ENCODE measurements at regions not wholly inside any gene's neighbourhood (a gene's known extent, or its start where the extent isn't known, plus 50 kb on each side); places are given as distances from the start of the nearest gene placed in this dataset.
"Not testable (repeated sequence)": the region's sequence is repeated elsewhere in the genome, so short reads cannot be mapped to it uniquely, and the experiment has no call there.

DNA sequence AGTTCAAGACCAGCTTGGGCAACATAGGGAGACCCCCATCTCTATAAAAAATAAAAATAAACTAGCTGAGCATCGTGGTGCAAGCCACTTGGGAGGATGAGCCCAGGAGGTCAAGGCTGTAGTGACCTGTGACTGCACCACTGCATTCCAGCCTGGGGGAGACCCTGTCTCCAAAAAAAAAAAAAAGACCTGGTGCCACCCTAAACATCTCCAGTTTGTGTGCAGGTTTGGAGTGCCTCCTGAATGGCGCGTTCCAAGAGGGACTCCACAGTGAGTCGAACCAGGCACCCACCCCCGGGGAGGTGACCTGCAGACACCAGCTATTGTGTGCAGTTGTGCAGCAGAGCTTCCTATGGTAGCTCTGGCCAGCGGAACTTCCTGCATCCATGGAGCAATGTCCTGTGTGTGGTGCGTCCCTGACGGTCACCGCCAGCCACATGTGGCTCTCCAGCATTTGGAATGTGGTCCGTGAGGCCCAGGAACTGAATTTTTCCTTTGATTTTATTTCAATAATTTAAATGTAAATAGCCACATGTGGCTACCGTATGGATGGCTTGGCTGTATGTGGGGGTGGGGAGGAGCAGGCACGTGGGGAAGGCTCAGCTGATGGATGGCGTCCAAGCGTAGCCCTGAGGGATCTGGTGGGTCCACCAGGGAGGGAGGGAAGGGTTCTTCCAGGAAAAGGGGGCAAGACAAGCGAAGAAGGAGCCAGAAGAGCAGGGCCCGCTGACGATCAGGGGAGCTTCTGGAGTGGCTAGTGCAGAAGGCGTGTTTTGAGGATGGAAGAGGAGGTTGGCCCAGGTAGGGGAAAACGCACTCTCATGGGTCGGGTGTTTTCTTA is 107.1 kb upstream of the GSE1 start:
- DNase-seq: no peak

- no peak for DNase-seq
Observed at GRCh38 chr16:85506635-85506911, 106.5 kb upstream of the GSE1 start.

DNA sequence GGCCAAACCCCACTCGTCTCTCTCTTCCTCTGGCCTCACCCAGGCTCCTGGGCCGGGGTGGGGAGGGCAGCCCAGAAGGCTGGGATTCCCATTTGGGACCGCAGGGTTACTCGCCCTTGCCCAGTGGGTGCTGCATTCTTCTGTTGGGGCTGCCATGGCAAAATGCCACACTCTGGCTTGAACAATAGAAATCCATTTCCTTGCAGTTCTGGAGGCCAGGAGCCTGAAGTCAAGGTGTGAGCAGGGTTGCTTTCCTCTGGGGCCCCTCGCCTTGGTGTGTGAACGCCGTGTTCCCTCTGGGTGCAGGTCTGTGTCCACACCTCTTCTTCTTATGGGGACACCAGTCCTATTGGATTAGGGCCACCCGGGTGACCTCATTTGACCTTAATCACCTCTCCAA is 105.8 kb upstream of the GSE1 start:
- DNase-seq: no peak

GRCh38 chr16:85508388-85508787 is 104.7 kb upstream of the GSE1 start:
- no peak for DNase-seq

DNA sequence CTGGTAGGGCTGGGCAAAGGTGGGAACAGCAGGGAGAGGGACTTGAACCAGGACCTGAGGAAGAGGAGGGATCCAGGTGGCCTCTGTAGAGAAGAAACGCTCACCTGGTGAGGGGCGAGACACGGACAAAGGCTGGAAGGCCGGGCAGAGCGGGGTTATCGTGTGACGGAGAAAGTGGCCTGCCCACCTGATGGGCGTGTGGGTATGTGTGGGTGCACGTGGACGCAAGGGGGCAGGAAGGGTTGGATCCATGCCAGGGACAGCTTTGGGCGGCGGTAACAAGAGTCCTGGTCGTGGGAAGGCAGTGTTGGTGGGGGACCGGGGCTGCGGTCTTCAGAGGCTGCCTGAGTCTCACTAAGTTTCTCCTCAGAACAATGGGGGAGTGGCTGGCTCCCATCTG is 104.1 kb upstream of the GSE1 start:
- no peak for DNase-seq

DNA sequence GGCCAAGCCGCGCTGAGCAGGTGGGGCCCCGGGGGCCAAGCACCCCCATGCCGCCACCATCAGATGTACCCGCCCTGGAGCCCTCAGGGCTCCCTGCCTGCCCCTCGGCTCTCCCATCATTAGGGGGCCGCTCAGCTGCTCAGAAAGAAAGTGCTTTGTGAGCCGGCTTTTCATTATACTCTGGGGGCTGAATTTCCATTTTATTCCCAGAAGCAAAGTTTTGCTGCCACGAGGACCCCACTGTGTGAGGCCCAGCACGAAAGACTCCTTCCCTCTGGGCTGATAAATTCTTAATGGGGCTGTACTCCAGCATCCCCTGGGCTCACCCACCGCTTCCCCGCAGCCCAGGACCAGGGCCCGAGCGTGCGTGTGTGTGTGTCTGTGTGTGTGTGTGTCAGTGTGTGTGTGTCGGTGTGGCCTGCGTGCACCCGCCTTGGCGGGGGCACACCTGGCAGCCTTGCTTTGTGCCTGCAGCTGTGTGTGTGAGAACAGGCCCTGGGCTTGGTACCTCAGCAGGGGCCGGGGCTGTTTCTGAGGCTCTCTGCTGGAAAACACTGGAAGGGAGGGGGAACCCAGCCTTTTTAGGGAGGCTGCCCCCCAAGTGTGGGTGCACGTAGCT is 103.0 kb upstream of the GSE1 start:
- no peak for DNase-seq

DNA sequence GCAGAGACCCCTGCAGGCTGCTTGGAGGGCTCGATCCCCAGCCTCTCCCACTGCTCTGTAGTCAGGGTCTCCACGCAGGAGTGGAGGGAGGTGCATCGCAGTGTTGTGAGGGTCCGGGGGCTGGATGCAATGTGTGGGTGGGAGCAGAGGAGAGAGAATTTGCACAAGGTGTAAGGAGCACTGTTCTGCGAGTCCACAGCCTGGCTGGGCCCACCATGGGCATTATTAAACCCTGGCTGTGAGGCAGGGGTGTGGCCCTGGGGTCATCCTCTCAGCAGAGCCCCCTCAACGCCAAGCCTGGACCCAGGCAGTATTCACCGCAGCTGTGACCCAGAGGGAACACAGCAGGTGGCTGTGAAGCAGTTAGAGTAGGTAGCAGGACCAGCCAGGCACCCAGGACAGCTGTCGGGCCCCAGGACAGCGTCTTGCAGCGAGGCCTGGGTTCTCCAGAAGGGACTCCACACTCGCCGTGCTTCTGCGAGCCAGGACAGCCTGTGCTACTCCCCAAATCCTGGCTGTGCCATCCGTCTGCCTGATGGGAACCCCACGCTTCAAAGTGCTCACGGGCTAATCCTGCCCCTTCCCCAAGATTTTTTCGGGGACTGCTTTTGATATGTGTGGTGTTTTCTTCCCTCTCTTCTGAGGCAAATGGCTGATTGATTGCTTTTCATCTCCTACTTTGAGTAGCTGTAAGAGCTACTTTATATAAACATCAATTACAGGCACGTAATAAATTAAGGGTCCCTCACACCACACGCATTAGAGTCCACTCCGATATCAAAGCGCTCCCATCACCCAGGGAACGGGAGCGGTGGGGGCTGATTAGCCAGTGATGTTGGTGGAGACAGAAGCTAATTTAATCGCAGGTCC is 100.9 kb upstream of the GSE1 start:
- DNase-seq: no peak

GRCh38 chr16:85512808-85513115 is 100.4 kb upstream of the GSE1 start:
- DNase-seq: no peak

DNA sequence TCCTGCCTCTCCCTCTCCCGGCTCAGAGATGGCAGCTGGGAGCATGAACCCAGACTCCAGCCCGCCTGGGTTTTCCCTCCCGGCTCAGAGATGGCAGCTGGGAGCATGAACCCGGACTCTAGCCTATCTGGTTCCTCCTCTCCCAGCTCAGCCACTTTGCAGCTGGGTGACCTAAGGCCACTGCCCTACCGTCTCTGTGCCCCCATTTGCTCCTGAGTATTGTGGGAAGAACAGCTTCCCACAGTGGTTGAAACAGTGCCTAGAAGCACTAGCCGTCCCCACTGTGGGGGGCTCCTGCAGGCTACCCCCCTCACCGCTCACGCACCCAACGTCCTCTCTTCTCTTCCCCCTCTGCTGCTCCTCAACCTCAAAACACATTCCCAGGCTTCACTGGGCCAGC is 99.9 kb upstream of the GSE1 start:
- no peak for DNase-seq

DNA sequence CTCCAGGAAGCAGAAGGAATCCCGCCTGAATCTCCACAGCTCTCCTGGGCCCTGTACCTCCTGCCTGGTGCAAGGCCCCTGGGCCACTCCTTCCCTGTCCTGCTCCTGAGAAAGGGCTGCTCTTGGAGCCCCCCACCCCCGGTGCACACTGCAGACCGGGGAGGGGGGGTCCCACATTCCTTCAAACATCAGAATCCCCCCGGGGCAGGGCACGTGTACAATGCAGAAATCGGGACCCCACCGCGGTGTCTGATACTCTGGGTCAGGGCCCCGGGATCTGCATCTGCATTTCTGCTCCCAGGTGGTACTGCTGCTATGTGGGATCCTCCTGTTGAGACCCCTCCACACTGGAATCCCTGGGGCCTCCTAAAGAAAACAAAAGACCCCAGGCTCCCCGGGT is 99.5 kb upstream of the GSE1 start:
- DNase-seq: no peak

- DNase-seq: no peak
Observed at GRCh38 chr16:85514295-85514597, 98.9 kb upstream of the GSE1 start.

DNA sequence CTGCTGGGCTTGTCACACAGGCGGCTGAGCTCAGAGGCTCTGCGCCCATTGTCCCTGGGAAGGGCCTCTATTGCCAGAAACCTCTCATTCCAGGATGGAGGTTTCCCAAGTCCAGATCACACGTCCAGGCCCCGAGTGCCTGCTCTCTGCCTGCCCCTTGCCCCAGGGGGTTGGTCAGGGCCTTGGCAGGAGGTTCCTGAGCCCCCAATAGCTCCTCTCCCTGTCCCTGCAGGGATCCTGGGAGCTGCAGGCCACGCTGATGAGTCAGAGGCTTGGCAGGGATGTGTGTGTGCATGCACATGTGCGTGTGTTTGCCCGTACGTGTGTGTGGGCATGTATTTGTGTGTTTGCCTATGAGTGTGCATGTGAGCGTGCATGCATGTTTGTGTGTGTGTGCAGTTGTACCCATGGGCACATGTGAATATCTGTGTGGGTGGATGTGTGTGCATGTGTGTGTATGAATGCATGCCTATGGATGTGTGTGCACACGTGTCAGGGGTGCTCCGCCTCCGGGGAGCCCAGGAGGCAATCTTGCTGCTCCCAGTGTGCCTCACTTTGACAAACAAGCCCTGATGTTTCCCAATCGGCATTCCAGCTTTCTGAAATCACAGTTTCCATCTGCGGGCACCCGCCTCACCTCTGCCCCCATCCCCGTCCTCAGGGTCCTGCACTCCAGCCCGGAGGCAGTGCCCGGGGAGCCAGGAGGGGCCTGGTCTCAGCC is 98.4 kb upstream of the GSE1 start:
- no peak for DNase-seq

DNA sequence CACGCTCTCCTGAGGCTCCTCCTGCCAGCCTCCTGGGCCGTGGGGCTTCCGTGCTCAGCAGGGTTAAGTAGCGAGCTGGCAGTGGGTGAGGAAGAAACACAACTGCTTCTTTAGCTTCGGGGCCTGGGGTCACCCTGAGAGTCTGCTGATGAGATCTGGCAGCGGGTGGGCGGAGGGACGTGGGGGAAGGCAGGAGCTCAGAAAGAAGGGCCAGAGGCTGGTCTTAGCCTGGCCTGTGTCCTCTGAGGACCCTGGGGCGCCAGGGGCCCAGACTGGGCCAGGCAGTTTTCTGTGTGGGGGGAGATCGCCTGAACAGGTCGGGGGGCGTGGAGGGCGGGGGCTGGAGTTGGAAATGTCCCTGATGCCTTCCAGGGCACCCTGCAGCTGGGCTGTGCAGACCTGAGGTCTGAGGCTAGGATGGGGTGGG is 97.8 kb upstream of the GSE1 start:
- no peak for DNase-seq

- no peak for DNase-seq
Observed at GRCh38 chr16:85515830-85516397, 97.2 kb upstream of the GSE1 start.

- DNase-seq: no peak
Observed at GRCh38 chr16:85517154-85517553, 96.0 kb upstream of the GSE1 start.

- DNase-seq: no peak
Observed at GRCh38 chr16:85517563-85518179, 95.5 kb upstream of the GSE1 start.

DNA sequence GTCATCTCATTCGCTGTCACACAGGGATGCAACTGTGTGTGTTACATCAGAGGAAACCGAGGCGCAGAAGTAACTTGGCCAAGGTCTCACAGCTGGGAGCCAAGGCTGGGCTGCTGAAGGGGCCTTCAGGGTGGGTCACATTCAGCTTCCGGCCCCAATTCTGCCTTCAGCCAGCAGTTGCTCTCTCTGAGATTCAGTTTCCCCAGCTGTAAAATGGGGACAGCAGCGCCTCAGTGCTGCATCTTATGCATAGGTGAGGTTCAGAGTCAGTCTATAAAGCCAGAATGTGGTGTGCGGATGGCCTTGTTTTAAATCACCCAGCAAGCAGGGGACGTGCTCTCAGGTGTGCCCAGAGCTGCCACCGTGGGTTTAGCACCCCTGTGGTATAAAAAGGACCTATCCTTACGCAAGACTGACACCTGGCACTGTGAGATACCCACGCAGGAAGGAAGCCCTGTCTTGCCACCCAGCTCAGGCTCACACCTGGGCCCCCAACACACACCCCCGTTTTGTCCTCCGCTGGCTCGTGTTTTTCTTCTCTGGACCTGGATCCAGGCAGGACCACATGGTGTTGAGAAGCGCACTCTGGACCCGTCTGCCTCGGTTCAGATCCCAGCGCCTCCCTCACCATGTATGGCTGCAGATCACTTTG is 94.6 kb upstream of the GSE1 start:
- no peak for DNase-seq

GRCh38 chr16:85519050-85519440 is 94.1 kb upstream of the GSE1 start:
- DNase-seq: not testable (repeated sequence)

GRCh38 chr16:85519540-85520231 is 93.4 kb upstream of the GSE1 start:
- DNase-seq: no peak

DNA sequence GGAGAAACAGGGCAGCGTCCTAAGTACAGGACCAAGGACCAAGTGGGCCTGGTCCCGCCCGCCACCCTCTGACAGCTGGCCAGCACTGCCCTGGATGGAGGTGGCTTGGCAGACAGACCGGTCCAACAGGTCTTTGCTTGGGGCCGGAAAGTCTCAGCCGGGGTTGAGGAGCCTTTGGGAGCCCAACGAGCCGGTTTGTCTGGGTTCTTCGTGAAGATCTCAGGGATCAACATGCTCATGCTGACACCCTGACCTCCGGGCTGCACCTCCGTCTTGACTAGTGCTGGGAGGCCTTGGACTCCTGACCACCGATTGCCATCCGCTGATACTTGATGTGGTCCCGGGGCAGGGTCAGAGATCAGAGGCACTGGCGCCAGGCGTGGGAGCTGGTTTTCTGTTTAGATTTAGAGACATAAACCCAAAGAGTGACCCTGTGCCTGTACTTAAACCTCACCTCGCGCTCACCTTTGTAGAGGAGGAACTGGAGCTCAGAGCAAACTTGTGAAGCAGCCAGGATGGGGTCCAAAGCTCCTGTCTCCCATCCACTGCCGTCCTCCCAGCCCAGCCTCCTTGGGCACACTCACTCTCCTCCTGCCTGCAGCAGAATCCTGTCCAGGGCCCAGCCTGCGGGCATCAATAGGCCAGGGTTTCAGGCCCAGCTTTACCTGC is 92.1 kb upstream of the GSE1 start:
- no peak for DNase-seq

Measured in NCI-H526 treated with DMSO at 0.1 percent for 48 hours (cell line).